ENCODE measurements at regions not wholly inside any gene's neighbourhood (a gene's known extent, or its start where the extent isn't known, plus 50 kb on each side); places are given as distances from the start of the nearest gene placed in this dataset.
"Not testable (repeated sequence)": the region's sequence is repeated elsewhere in the genome, so short reads cannot be mapped to it uniquely, and the experiment has no call there.

DNA sequence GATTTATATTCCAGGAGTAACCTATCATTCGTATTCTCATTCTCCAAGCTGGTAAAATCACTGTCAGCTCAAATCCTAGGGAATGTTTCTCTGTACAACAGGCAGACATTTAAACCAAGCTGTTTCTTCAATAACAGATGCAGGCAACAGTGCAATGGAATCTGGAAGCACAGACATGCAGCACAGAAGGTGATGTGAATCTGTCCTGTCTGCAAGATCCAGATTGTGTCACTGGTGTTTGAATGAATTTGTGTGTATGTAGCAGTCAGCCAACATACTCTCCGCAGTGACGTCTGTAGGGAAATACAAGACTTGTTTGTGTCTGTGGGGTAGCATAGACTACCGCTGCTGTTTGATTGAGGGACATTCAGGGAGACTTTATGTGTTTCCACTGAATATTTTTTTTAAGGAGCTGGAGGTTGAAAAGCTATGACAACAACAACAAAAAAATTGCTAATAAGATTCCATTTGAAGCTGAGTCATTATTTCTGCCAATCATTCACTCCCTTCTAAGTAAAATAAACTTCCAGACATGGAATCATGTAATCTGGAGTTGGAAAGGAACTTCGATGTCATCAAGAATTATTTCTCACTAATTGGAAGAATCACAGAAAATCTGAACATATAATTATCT, 122.9 kb upstream of the MYO3A start:
- DNase-seq, result no peak

DNA sequence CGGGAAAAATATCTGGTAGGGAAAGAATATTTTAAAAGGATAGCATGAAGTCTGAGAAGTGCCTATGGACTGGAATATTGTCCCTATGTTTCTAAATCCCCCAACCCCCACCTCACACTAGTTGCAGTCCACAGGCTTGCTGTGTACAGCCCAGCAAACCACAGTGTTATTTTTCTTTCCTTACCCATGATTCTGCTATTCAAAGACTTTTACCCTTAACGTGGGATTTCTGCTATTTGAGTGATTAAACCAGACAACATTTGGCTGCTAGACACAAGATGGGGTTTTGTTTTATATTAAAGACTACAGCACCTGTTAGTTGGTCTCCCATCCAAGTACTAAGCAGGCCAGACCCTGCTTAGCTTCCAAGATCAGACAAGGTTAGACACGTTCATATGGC, 120.5 kb upstream of the MYO3A start:
- DNase-seq, result no peak

DNA sequence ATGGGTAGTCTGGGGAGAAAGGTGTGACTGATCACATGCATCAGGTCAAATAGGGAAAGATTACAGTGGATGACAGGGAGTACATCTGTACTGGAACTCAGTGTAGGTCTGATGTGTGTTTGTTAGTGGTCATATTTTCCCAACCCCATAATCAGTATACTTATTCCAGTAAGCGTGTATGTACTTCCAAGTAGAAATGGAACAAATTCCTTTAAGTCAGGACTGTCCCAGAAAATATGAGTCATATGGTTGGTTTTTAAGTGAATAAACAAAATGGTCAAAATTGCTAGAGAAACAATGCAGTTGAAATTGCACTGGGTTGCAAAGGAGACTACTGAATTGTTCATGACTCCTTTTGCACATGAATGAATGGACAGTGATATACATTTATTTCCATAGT, 118.8 kb upstream of the MYO3A start:
- DNase-seq, result no peak

DNA sequence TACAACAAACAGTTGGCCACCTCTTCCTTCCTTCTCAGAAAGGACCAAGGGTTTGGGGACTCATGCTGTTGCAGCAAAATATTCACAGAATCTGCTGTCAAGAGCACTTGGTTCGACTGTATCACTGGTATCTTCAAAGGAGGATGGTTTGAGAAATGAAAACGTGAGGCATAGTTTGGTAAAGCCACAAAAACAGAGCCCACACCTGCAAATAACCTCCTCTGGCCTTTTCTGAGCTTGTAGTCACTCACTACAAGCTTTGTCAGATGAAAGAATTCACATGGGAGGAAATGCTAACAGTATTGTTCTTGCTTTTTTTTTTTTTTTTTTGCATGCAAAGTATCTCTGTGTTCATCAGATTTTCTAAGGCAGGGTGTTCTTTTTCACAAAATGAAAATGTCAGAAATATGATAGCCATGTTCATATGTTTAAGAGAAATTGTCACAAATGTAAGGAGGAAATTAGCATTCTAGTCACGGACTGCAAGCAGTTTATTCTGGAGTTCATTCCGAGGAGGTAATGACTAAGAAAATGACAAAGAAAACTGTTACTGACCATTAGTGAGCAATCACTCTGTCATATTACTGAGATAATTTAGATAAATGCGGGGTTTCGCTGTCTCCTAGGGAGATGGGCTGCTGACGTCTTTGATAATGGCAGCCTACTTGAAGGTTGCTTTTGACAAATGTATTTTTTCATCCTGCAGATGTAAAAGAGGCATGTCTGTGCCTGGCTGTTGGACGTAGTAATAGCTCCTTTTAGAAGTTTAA, 117.8 kb upstream of the MYO3A start:
- DNase-seq, result no peak

DNA sequence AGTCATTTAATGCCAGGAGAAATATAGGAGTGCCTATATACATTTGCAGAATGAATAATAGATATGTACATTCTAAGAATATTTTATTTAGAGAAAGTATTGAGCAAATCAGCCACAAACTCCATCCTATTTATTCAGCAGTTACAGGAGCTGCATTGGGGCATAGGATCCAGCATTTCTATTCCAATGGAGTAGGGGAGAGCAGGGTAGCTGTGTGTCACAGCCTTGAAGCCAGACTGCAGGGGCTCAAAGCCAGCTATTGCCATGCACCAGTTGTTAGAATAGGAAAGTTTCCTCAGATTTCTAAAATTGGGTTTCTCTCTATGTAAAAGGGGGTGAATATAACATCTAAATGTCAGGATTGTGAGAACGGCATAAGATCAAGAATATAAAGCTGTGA, 116.8 kb upstream of the MYO3A start:
- DNase-seq, result no peak

DNA sequence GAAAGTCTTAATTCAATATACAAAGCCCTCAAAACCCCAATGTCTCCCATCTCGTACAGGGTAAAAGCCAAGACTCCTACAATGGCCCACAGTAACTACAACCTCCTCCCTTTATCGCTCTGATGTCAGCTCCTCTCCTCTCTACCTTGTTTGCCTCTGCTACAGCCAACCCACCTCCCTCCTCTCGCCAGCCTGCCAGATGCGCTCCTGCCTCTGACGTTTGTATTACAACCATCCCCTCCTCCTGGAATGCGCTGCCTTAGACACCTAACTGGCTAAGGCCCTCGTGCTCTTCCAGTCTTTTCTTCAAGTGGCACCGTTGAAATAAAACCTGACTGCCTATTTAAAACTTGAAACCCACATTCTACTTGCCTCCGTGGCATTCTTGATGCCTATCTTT, 115.3 kb upstream of the MYO3A start:
- no peak for DNase-seq

DNA sequence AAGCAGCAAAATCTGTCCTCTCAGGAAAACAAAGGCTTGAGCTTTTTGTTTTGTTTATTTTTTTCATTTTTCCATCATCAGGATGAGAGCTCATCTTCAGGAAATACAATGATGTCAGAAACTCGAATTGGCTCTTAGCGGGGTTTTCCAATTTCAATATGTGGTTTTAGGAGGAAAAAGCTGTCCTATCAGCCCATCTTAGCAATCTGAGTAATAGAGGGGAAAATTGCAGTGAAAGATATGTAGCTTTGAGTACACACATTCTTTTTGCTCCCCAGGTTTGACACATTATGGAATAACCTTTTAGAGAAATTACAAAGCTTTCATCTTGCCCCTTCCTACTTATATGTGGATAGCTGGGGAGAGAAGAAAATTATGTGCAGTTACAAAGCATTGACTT, 113.6 kb upstream of the MYO3A start:
- no peak for DNase-seq

DNA sequence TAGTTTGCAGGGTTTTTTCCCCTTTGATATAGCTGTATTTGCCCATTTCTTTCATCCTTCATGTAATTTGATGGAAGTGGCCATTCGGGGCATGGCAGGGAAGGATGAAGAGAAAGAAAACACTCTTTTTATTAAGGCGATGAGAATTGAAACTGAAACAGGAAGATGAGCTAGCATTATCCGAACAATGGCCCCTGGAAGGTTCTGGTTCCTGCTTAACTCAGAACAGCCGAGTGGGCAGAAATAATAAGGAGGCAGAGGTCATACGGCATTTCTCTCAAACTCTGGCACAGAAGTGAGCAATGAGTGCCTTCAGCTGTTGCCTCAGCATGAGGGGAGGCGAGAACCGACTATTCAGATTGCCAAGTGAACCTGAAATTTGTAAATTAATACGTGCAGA, 113.2 kb upstream of the MYO3A start:
- no peak for DNase-seq

DNA sequence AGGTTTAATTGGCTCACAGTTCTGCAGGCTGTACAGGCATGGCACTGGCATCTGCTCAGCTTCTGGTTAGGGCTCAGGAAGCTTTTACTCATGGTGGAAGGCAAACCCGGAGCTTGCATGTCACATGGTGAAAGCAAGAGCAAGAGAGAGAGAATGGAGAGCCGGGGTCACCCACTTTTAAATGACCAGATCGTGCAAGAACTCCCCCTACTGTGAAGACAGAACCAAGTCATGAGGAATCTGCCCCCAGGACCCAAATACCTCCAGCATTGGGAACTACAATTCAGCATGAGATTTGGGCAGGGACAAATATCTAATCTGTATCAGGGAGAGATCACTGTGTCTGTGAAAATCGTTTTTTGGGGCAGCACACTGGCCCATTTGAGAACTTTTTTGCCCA, 110.0 kb upstream of the MYO3A start:
- DNase-seq, result no peak

DNA sequence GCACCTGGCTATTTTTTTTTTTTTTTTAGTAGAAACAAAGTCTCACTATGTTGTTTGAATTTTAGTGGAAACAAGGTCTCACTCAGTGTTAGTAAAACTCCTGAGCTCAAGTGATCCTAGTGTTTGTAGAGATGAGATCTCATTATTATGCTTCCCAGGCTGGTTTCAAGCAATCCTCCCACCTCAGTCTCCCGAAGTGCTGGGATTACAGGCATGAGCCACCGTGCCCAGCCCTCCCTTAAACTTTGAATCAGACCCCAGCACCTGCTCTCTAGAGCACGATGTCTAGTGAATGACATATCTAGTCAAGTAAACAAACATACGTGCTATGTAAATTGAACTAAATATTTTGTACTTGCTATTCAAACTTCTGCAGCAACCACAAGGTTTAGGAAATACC, 105.6 kb upstream of the MYO3A start:
- no peak for DNase-seq

DNA sequence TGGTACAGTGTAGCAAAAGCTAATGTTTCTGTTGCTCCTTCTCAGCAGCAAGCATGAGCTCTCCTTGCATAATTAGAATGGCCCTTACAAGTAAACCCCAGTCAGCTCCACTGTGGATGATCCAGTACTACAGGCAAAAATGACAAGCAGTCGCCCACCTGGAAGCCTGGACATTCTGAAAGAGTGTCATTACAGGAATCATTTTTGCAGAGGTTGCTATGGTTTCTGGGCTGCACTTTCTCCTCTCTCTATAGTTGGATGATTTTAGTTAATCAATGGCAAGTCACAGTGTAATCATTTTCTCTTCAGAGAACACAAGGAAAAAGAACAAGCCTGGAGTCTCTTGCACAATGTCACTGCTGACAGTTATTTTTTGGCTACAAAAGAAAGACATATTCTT, 102.9 kb upstream of the MYO3A start:
- no peak for DNase-seq

DNA sequence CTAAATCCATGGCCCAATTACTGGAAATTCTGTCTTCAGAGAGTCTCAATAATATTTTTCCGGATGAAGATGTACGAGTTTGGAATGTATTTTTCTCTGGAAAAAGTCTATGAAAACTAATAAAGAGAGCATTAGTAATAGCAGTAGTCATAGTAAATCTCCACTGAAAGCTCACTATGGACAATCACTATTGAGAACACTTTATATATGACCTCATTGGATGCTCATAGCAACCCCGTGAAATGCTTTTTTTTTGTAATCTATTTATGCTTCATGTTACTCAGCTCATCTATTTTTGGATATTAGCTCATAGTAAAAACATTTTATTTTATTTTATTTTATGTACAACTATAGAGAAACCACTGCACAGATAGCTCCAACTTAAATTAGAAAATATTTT, 94.3 kb upstream of the MYO3A start:
- DNase-seq, result no peak

DNA sequence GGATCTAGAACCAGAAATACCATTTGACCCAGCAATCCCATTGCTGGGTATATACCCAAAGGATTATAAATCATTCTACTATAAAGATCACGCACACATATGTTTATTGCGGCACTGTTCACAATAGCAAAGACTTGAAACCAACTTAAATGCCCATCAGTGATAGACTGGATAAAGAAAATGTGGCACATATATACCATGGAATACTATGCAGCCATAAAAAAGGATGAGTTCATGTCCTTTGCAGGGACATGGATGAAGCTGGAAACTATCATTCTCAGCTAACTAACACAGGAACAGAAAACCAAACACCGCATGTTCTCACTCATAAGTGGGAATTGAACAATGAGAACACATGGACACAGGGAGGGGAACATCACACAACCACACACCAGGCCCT, 93.2 kb upstream of the MYO3A start:
- DNase-seq, result not testable (repeated sequence)

DNA sequence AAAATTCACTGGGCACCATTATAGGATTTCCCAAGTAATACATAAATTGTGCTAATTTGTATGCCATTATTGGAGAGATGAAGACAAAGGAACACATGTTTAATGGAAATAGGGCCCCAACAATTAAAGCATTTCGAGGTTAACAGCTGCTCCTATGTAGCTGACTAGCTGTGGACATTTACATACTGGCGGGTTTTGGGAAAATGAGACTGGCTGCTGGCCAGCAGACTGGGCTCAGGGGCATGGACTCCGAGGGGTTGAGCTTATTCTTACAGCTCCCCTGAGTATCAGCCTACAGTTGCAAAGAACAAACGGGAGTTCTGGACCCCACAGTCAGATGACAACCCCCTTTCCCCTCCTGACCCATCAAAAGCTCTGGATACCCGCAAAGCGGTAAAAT, 91.9 kb upstream of the MYO3A start:
- no peak for DNase-seq

DNA sequence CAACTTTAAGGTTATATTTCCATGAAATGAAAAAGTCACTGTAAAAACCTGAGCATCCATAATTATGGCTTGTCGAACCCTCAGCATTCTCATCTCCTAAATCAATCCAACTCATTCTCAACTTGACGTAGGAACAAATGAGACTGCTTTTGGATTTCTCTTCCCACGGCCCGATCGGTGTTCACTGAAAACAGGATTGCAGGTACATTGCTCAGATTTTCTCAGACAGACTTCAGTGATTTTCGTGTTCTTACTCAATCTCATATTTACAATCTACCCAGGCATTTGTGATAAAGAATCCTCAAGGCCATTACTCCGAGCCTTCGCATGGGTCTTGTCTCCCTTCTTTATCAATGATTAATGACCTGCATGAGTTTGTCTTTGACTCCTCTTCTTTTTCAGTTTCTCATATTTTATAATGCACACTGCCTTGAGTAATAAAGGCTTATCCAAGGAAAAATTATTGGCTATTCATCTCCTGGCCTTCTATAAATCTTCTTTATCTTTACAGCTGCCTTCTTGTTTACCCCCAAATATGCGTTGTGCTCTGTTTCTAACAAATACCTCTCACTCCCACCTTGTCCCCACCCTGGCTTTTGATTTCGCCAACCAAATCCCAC, 90.4 kb upstream of the MYO3A start:
- no peak for DNase-seq

DNA sequence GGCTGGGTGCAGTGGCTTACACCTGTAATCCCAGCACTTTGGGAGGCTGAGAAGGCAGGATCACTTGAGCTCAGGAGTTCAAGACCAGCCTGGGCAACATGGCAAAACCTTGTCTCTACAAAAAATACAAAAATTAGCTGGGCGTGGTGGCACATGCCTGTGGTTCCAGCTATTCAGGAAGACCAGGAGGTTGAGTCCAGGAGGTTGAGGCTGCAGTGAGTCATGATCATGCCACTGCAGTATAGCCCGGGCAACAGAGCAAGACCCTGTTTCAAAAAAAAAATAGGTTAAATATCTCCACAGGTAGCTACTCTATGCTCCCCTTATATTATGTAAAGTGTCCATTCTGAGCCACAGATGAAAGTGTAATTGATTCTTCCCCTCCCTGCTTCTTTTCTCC, 89.3 kb upstream of the MYO3A start:
- DNase-seq, result not testable (repeated sequence)

DNA sequence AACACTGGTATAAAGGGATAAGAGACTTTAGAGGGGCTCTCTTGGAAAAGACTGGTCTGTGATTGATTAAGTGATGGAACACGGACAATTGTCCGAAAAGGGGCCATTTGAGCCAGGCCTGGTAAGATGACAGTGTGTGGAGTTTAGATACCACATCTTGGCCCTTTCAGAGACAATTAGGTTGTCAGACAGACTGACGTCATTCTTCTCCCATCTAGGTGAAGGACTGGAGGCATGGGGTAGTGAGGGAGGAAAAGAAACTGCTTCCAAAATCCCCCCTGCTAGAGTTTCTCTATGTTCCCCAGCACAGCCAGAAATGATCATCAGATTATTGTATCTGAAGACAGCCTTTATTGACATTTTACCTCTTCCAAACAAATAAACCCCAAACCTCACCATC, 84.8 kb upstream of the MYO3A start:
- no peak for DNase-seq

DNA sequence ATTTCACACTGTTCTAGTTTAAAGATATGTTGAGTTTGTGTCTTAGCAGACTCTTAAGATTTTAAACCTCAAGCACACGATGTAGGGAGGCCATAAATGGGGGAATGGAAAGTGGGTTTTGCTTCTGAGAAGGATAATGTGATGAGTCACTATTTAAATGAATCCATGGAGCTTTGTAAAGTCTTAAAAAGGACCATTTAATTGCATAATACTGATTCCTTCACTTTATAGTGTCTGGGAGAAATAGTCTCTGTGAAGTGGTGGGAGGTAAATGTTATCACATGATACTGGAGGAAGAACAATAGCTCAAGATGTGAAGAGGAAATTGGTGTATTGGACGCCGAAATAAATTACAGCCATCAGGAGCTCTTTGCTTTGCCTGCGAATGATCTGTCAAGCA, 84.0 kb upstream of the MYO3A start:
- DNase-seq, result no peak

DNA sequence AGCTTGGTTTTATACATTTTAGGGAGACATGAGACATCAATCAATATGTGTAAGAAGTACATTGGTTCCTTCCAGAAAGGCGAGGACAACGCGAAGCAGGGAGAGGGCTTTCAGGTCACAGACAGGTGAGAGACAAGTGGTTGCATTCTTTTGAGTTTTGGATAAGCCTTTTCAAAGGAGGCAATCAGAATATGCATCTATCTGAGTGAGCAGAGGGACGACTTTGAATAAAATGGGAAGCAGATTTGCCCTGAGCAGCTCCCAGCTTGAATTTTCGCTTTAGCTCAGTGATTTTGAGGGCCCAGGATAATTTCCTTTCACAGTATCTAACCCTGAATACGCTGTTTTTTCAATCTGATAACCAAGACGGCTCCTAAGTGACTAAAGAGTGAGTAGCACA, 82.5 kb upstream of the MYO3A start:
- no peak for DNase-seq

DNA sequence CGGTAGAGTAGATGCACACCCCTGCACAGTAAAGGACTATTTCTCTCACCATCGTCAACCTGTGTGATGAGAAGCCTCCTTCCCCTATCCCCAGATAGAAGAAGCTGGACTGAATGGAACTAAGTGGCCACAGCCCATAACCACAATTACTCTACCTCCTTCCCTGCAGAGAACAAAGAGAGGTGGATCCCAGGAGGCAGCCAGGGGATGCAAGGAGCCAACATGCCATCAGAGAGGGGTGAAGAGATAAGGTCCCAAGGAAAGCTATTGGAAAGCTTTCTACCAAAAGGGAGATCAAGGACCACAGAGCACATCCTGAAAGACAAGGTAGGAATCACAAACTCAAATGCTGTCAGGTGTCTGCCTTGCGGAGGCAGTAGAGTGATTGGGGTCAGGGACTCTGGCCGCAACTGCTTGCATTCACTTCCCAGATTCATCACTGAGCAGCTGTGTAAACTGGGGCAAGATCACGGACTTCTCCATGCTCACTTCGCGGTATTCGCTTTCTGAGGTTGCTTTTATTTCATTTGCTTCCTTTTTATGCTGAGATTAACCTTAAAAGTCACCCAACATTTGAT, 81.6 kb upstream of the MYO3A start:
- DNase-seq, result no peak

DNA sequence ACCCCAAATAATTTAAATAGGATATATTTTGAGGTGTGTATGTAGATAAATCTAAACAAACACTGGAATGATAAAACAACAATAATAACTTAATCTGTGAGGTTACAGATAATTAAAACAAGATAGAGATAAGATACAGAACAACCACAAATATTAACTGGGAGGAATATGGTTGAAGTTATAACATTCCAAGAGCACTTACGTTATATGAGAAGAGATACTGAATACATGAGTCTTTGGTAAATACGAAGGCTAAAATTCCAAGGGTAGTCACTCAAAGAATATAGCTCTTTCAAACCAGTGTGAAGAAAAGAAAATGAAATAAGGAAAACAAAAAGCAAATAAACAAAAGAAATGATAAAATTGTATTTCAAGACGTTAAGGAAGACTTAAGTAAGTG, 76.0 kb upstream of the MYO3A start:
- DNase-seq, result no peak

DNA sequence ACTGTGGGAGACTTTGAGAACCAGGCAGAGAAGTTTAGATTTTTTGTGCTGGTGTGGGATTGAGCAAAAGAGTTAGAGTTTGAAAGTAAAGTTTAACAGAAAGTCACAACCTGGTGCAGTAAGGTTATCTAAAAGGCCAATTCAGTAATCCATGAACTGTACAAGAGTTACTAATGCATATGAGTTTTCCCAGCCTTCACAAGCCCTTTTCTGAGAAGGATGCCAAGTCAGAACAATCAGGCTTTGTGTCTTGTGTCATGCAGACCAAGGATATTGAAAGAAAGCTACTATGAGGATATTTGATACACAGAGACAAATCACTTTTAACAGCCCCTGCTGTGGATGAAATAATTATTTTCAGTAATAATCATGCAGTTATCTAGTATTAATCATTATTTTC, 68.8 kb upstream of the MYO3A start:
- DNase-seq, result no peak

DNA sequence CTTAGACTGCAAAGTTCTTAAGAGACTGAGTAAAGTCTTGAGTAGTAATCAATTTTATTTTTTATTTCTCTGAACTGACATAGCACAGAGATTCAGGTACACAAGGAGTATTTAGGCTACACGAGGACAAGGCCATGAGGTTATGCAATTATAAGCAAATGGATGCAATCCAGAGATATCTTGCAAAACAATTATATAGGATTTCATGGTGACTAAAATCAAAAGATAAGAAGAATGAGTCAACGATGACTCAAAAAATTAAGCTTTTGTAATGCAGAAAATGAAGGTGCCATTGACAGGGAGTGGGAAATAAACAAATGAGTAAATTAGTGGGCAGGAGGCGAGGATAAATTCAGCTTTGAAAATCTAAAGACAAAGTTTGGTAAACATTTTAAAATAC, 66.7 kb upstream of the MYO3A start:
- DNase-seq, result no peak

DNA sequence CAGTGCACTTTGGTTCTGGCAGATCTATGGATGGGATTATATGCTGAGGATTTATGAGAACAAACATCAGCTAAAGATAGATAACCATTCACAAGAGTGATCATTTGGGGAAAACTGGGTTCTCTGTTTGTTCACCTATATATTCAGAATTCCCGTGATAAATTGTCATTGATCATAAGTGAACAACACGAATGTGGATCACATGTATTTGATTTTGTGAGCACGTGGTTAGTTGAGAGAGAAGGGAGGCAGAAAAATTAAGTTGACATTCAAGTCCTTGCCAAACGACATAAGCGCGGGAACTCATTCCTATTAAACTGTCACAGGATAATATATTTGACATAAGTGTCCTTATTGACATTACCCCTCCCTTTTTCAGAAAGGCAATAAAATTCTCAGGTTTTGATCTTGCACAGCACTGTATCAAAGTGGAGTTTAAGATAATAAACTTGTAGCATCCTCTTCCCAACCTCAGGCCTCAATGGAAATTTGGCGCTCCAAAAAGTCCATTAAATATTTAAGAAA, 64.9 kb upstream of the MYO3A start:
- no peak for DNase-seq

Data from NCI-H1105 (cell line).